ENCODE measurements at regions not wholly inside any gene's neighbourhood (a gene's known extent, or its start where the extent isn't known, plus 50 kb on each side); places are given as distances from the start of the nearest gene placed in this dataset.

DNA sequence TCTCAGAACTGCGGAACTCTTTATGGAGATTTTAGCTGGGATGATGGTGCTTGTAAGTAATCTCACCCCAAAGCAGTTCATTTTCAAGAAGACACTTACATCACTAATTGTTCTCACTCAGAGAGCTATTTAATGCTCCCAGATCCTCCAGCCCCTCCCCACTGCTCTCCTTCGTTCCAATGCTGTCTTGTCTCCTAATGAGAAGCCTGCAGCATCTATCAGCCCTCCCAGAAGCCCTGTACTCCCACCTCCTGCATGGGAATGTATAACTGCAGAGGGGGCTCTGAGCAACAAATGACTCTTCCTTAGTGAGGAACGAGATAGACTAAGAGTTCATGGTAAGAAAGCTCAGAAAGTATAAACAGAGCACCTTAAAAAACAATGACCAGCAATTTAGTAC lies 377.4 kb upstream of the RUNX1 start:
- TF ChIP-seq, protein P1, sequence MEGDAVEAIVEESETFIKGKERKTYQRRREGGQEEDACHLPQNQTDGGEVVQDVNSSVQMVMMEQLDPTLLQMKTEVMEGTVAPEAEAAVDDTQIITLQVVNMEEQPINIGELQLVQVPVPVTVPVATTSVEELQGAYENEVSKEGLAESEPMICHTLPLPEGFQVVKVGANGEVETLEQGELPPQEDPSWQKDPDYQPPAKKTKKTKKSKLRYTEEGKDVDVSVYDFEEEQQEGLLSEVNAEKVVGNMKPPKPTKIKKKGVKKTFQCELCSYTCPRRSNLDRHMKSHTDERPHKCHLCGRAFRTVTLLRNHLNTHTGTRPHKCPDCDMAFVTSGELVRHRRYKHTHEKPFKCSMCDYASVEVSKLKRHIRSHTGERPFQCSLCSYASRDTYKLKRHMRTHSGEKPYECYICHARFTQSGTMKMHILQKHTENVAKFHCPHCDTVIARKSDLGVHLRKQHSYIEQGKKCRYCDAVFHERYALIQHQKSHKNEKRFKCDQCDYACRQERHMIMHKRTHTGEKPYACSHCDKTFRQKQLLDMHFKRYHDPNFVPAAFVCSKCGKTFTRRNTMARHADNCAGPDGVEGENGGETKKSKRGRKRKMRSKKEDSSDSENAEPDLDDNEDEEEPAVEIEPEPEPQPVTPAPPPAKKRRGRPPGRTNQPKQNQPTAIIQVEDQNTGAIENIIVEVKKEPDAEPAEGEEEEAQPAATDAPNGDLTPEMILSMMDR (IDR thresholded peaks at IDR 0.05; ENCODE audit: low read length) = no peak
- no peak for TF ChIP-seq EZH2phosphoT487 (IDR thresholded peaks at IDR 0.05; ENCODE audit: low read length)
- no peak for TF ChIP-seq EZH2 (optimal IDR thresholded peaks at IDR 0.05; ENCODE audit: low read depth, low read length)
